Duodenal mucosa (tissue), 2 donors: ENCODE measurements at regions not wholly inside any gene's neighbourhood (a gene's known extent, or its start where the extent isn't known, plus 50 kb on each side); places are given as distances from the start of the nearest gene placed in this dataset.
"Not testable (repeated sequence)": the region's sequence is repeated elsewhere in the genome, so short reads cannot be mapped to it uniquely, and the experiment has no call there.

Experiments
- H3K27ac ChIP-seq: one replicate; pipeline ENCODE4 v1.7.0; 2013; ENCODE audit warnings: low read depth, low read length
- H3K27me3 ChIP-seq, 2 donors: one replicate each; pipeline ENCODE4 v1.7.0; 2013; ENCODE audit warnings: low read length in 2 of 2, control low read depth in 1 of 2; ENCODE audit not compliant: insufficient read depth in 2 of 2, control insufficient read depth in 1 of 2
- H3K36me3 ChIP-seq, 2 donors: one replicate each; pipeline ENCODE4 v1.7.0; 2013; ENCODE audit warnings: low read length in 2 of 2, control low read depth in 1 of 2; ENCODE audit not compliant: insufficient read depth in 2 of 2, control insufficient read depth in 1 of 2
- H3K4me1 ChIP-seq, 2 donors: one replicate each; pipeline ENCODE4 v1.7.0; 2013; ENCODE audit warnings: low read length in 2 of 2, control low read depth in 1 of 2; ENCODE audit not compliant: insufficient read depth in 2 of 2, control insufficient read depth in 1 of 2
- H3K4me3 ChIP-seq, 2 donors: one replicate each; pipeline ENCODE4 v1.7.0; 2013; ENCODE audit warnings: low read length in 2 of 2, low read depth in 1 of 2
- H3K9ac ChIP-seq, 2 donors: one replicate each; pipeline ENCODE4 v1.7.0; 2013; ENCODE audit warnings: low read length in 2 of 2, low read depth in 1 of 2
- H3K9me3 ChIP-seq, 2 donors: one replicate each; pipeline ENCODE4 v1.7.0; 2013; ENCODE audit warnings: low read length in 2 of 2, control low read depth in 1 of 2; ENCODE audit not compliant: control insufficient read depth in 1 of 2

- Histone ChIP-seq H3K36me3 (no peaks in the 10 kb centered on the region), H3K27me3 (no peaks in the 10 kb centered on the region), H3K27ac (no peak overlapping the region), H3K4me1 (peaks cover 6 to 11% of the 10 kb centered on the region in 2 donors), H3K9me3 (no peaks in the 10 kb centered on the region), H3K9ac (no peak overlapping the region), H3K4me3 (no peak overlapping the region)
Measured at GRCh38 chr9:89845862-89846261, 241.1 kb downstream of the GADD45G start.

GRCh38 chr9:89848060-89849040 is 243.5 kb downstream of the GADD45G start:
- H3K9me3 ChIP-seq = no peaks in the 10 kb centered on the region
- no peak overlapping the region for H3K27ac ChIP-seq
- no peak overlapping the region for H3K4me3 ChIP-seq
- no peaks in the 10 kb centered on the region for H3K36me3 ChIP-seq
- H3K9ac ChIP-seq = no peak overlapping the region
- H3K4me1 ChIP-seq = no peaks in the 10 kb centered on the region
- no peaks in the 10 kb centered on the region for H3K27me3 ChIP-seq

- Histone ChIP-seq H3K4me3 (no peak overlapping the region), H3K27me3 (no peaks in the 10 kb centered on the region), H3K4me1 (no peaks in the 10 kb centered on the region), H3K9ac (no peak overlapping the region), H3K36me3 (no peaks in the 10 kb centered on the region), H3K9me3 (no peaks in the 10 kb centered on the region), H3K27ac (no peak overlapping the region)
Measured at GRCh38 chr9:89849096-89849495, 244.3 kb downstream of the GADD45G start.

GRCh38 chr9:89850153-89850552 is 245.3 kb downstream of the GADD45G start:
- no peaks in the 10 kb centered on the region for H3K9me3 ChIP-seq
- no peaks in the 10 kb centered on the region for H3K36me3 ChIP-seq
- no peak overlapping the region for H3K27ac ChIP-seq
- no peaks in the 10 kb centered on the region for H3K27me3 ChIP-seq
- no peak overlapping the region for H3K9ac ChIP-seq
- no peaks in the 10 kb centered on the region for H3K4me1 ChIP-seq
- no peak overlapping the region for H3K4me3 ChIP-seq

- Histone ChIP-seq H3K4me3 (no peak overlapping the region), H3K9me3 (no peaks in the 10 kb centered on the region), H3K9ac (no peak overlapping the region), H3K27me3 (no peaks in the 10 kb centered on the region), H3K4me1 (no peaks in the 10 kb centered on the region), H3K27ac (no peak overlapping the region), H3K36me3 (no peaks in the 10 kb centered on the region)
Measured at GRCh38 chr9:89850631-89851325, 246.0 kb downstream of the GADD45G start.

GRCh38 chr9:89853161-89853560 is 248.3 kb downstream of the GADD45G start:
- Histone ChIP-seq H3K27ac (no peak overlapping the region), H3K27me3 (no peaks in the 10 kb centered on the region), H3K9ac (no peak overlapping the region), H3K9me3 (no peaks in the 10 kb centered on the region), H3K36me3 (no peaks in the 10 kb centered on the region), H3K4me3 (no peak overlapping the region), H3K4me1 (no peaks in the 10 kb centered on the region)

- Histone ChIP-seq H3K36me3 (no peaks in the 10 kb centered on the region), H3K9ac (no peak overlapping the region), H3K27ac (no peak overlapping the region), H3K9me3 (no peaks in the 10 kb centered on the region), H3K4me3 (no peak overlapping the region), H3K4me1 (no peaks in the 10 kb centered on the region), H3K27me3 (no peaks in the 10 kb centered on the region)
Measured at GRCh38 chr9:89853931-89854330, 249.1 kb downstream of the GADD45G start.

- Histone ChIP-seq H3K36me3 (no peaks in the 10 kb centered on the region), H3K9me3 (no peaks in the 10 kb centered on the region), H3K9ac (no peak overlapping the region), H3K4me1 (no peaks in the 10 kb centered on the region), H3K27me3 (no peaks in the 10 kb centered on the region), H3K4me3 (no peak overlapping the region), H3K27ac (no peak overlapping the region)
Measured at GRCh38 chr9:89854715-89855475, 250.1 kb downstream of the GADD45G start.

- not testable (repeated sequence) for H3K4me1 ChIP-seq, H3K27ac ChIP-seq, H3K36me3 ChIP-seq, H3K4me3 ChIP-seq, H3K9me3 ChIP-seq, H3K27me3 ChIP-seq, H3K9ac ChIP-seq
Measured at GRCh38 chr9:89856296-89856695, 251.5 kb downstream of the GADD45G start.

GRCh38 chr9:89856950-89857349 is 252.1 kb downstream of the GADD45G start:
- H3K4me1 ChIP-seq, H3K27me3 ChIP-seq, H3K9me3 ChIP-seq, H3K27ac ChIP-seq, H3K9ac ChIP-seq, H3K36me3 ChIP-seq, H3K4me3 ChIP-seq: not testable (repeated sequence)
